C4-2B (cell line): ENCODE measurements at regions not wholly inside any gene's neighbourhood (a gene's known extent, or its start where the extent isn't known, plus 50 kb on each side); places are given as distances from the start of the nearest gene placed in this dataset.

Source experiments
- H3K27ac ChIP-seq: fragments of 450-650 bp; 2 replicates; pipeline ENCODE4 v1.5.1; 2017
- CTCF ChIP-seq: fragments of 450-650 bp; conservative IDR thresholded peaks from 2 replicates; pipeline ENCODE4 v1.5.1; 2017; ENCODE audit warnings: mild to moderate bottlenecking
- ZFX ChIP-seq: fragments of 450-650 bp; IDR thresholded peaks from 2 replicates; pipeline ENCODE4 v1.6.1; 2017

GRCh38 chr2:101566632-101567228, 91.8 kb upstream of the RFX8 start:
- TF ChIP-seq CTCF (no peak), ZFX (no peak)
- H3K27ac ChIP-seq, result no peak overlapping the region

GRCh38 chr2:101563849-101564248, 88.9 kb upstream of the RFX8 start:
- no peak overlapping the region for H3K27ac ChIP-seq
- TF ChIP-seq ZFX (no peak), CTCF (no peak)

- TF ChIP-seq ZFX, result no peak
- no peak overlapping the region for H3K27ac ChIP-seq
Measured at GRCh38 chr2:101560780-101561315, 85.9 kb upstream of the RFX8 start.

GRCh38 chr2:101559551-101559950, 84.6 kb upstream of the RFX8 start:
- no peak for TF ChIP-seq CTCF
- no peak for TF ChIP-seq ZFX
- H3K27ac ChIP-seq, result no peak overlapping the region

- no peak overlapping the region for H3K27ac ChIP-seq
- no peak for TF ChIP-seq ZFX
- no peak for TF ChIP-seq CTCF
Measured at GRCh38 chr2:101558740-101559525, 84.0 kb upstream of the RFX8 start.

GRCh38 chr2:101556033-101556459, 81.1 kb upstream of the RFX8 start:
- TF ChIP-seq ZFX, result no peak
- TF ChIP-seq CTCF, result no peak

GRCh38 chr2:101551336-101551888, 76.5 kb upstream of the RFX8 start:
- TF ChIP-seq CTCF, result no peak
- TF ChIP-seq ZFX, result no peak

More at GRCh38 chr2:101556033-101556459, 81.1 kb upstream of the RFX8 start:
- H3K27ac ChIP-seq, result no peak overlapping the region

More at GRCh38 chr2:101551336-101551888, 76.5 kb upstream of the RFX8 start:
- H3K27ac ChIP-seq, result no peak overlapping the region
